MM.1S (cell line): ENCODE measurements at regions not wholly inside any gene's neighbourhood (a gene's known extent, or its start where the extent isn't known, plus 50 kb on each side); places are given as distances from the start of the nearest gene placed in this dataset.

Experiments used
- DNase-seq: peaks from one replicate; pipeline ENCODE4 v3.0.0-alpha.2; 2015
- H2AFZ ChIP-seq: fragments of 300-600 bp; sonication (generic); 2 replicates; pipeline ENCODE4 v1.6.0; 2016; ENCODE audit warnings: antibody characterized with exemption, low read length
- H3F3A ChIP-seq: fragments of 300-600 bp; sonication (generic); 2 replicates; pipeline ENCODE4 v1.6.1; 2016; ENCODE audit warnings: mild to moderate bottlenecking, antibody characterized with exemption, low read length, moderate library complexity, mixed read lengths; ENCODE audit not compliant: insufficient read depth
- H3K27ac ChIP-seq: fragments of 300-600 bp; sonication (generic); 2 replicates; pipeline ENCODE4 v1.5.1; 2016; ENCODE audit warnings: mild to moderate bottlenecking, low read length
- H3K27me3 ChIP-seq: fragments of 300-600 bp; sonication (generic); replicated peaks from 2 replicates; pipeline ENCODE4 v1.6.0; 2016; ENCODE audit warnings: low read length; ENCODE audit not compliant: insufficient read depth
- H3K36me3 ChIP-seq: fragments of 300-600 bp; sonication (generic); replicated peaks from 2 replicates; pipeline ENCODE4 v1.6.1; 2016; ENCODE audit warnings: mild to moderate bottlenecking, low read length, mixed read lengths; ENCODE audit not compliant: insufficient read depth
- H3K4me1 ChIP-seq: fragments of 300-600 bp; sonication (generic); 2 replicates; pipeline ENCODE4 v1.6.1; 2016; ENCODE audit warnings: low read length, mixed read lengths
- H3K4me2 ChIP-seq: fragments of 300-600 bp; sonication (generic); 2 replicates; pipeline ENCODE4 v1.6.0; 2016; ENCODE audit warnings: low read depth, low read length
- H3K4me3 ChIP-seq: fragments of 300-600 bp; sonication (generic); 2 replicates; pipeline ENCODE4 v1.5.1; 2016; ENCODE audit warnings: low read length, mixed read lengths
- H3K79me2 ChIP-seq: fragments of 300-600 bp; sonication (generic); 2 replicates; pipeline ENCODE4 v1.6.1; 2016; ENCODE audit warnings: mixed run types, low read length, mixed read lengths
- H3K9ac ChIP-seq: fragments of 300-600 bp; sonication (generic); 2 replicates; pipeline ENCODE4 v1.6.1; 2016; ENCODE audit warnings: low read length, mixed read lengths
- H3K9me2 ChIP-seq: fragments of 300-600 bp; sonication (generic); replicated peaks from 2 replicates; pipeline ENCODE4 v1.6.1; 2016; ENCODE audit warnings: mild to moderate bottlenecking, low read length, mixed read lengths; ENCODE audit not compliant: insufficient read depth
- H3K9me3 ChIP-seq: fragments of 300-600 bp; sonication (generic); replicated peaks from 2 replicates; pipeline ENCODE4 v1.6.1; 2016; ENCODE audit warnings: mild to moderate bottlenecking, low read length, mixed read lengths; ENCODE audit not compliant: insufficient read depth
- H4K20me1 ChIP-seq: fragments of 300-600 bp; sonication (generic); 2 replicates; pipeline ENCODE4 v1.6.1; 2016; ENCODE audit warnings: mild to moderate bottlenecking, low read length, moderate library complexity, mixed read lengths; ENCODE audit not compliant: insufficient read depth
- CTCF ChIP-seq: fragments of 300-600 bp; sonication (generic); IDR thresholded peaks from 2 replicates; pipeline ENCODE4 v1.5.1; 2016; ENCODE audit warnings: antibody characterized with exemption, low read length, mixed read lengths
- EZH2 ChIP-seq: fragments of 300-600 bp; sonication (generic); optimal IDR thresholded peaks from 2 replicates; pipeline ENCODE3; 2017; ENCODE audit warnings: low read depth, mild to moderate bottlenecking, antibody characterized with exemption, low read length, mixed read lengths
- EZH2phosphoT487 ChIP-seq: fragments of 300-600 bp; sonication (generic); IDR thresholded peaks from 2 replicates; pipeline ENCODE4 v1.6.1; 2018; ENCODE audit warnings: antibody characterized with exemption, low read length

- no peaks in the 10 kb centered on the region for H4K20me1 ChIP-seq
- DNase-seq: no peak
- no peaks in the 10 kb centered on the region for H3K9me3 ChIP-seq
- H3K79me2 ChIP-seq: no peaks in the 10 kb centered on the region
- no peak overlapping the region for H2AFZ ChIP-seq
- H3K27me3 ChIP-seq: no peaks in the 10 kb centered on the region
- H3K4me1 ChIP-seq: no peaks in the 10 kb centered on the region
- TF ChIP-seq CTCF (peak; percentile 34), EZH2 (no peak)
- H3K9me2 ChIP-seq: no peaks in the 10 kb centered on the region
- H3K4me2 ChIP-seq: no peak overlapping the region
- no peaks in the 10 kb centered on the region for H3K36me3 ChIP-seq
- no peaks in the 10 kb centered on the region; the same call in 1 of the 2 replicates for H3F3A ChIP-seq
- H3K27ac ChIP-seq: no peak overlapping the region
- H3K9ac ChIP-seq: no peak overlapping the region
- no peak overlapping the region for H3K4me3 ChIP-seq
Observed at GRCh38 chr17:70622368-70623260, 453.3 kb downstream of the KCNJ2 start.

GRCh38 chr17:70624211-70624610 is 454.9 kb downstream of the KCNJ2 start:
- Histone ChIP-seq H3K4me2 (no peak overlapping the region), H3K4me1 (no peaks in the 10 kb centered on the region), H3K27me3 (no peaks in the 10 kb centered on the region), H3K4me3 (no peak overlapping the region), H2AFZ (no peak overlapping the region), H4K20me1 (no peaks in the 10 kb centered on the region), H3K9me3 (no peaks in the 10 kb centered on the region), H3K9me2 (no peaks in the 10 kb centered on the region), H3K9ac (no peak overlapping the region), H3F3A (no peaks in the 10 kb centered on the region; the same call in 1 of the 2 replicates), H3K27ac (no peak overlapping the region), H3K79me2 (no peaks in the 10 kb centered on the region), H3K36me3 (no peaks in the 10 kb centered on the region)
- TF ChIP-seq CTCF (no peak), EZH2 (no peak), EZH2phosphoT487 (no peak)
- no peak for DNase-seq

- H3K27me3 ChIP-seq: no peaks in the 10 kb centered on the region
- no peaks in the 10 kb centered on the region for H3K9me3 ChIP-seq
- no peaks in the 10 kb centered on the region; the same call in 1 of the 2 replicates for H3F3A ChIP-seq
- no peak overlapping the region for H3K4me3 ChIP-seq
- no peak for TF ChIP-seq EZH2phosphoT487
- no peak for TF ChIP-seq EZH2
- no peak for TF ChIP-seq CTCF
- no peaks in the 10 kb centered on the region for H3K4me1 ChIP-seq
- H2AFZ ChIP-seq: no peak overlapping the region
- no peak overlapping the region for H3K4me2 ChIP-seq
- H3K36me3 ChIP-seq: no peaks in the 10 kb centered on the region
- DNase-seq: no peak
- no peaks in the 10 kb centered on the region for H4K20me1 ChIP-seq
- H3K27ac ChIP-seq: no peak overlapping the region
- H3K9ac ChIP-seq: no peak overlapping the region
- H3K9me2 ChIP-seq: no peaks in the 10 kb centered on the region
- H3K79me2 ChIP-seq: no peaks in the 10 kb centered on the region
Observed at GRCh38 chr17:70629902-70630301, 460.6 kb downstream of the KCNJ2 start.
